Fibroblast of upper back skin (primary cell): ENCODE measurements at regions not wholly inside any gene's neighbourhood (a gene's known extent, or its start where the extent isn't known, plus 50 kb on each side); places are given as distances from the start of the nearest gene placed in this dataset.
A peak's percentile ranks its signal among the peaks of the same experiment; 100 is the strongest.

Experiments used
- DNase-seq: peaks from one replicate; pipeline ENCODE4 v3.0.0-alpha.2; 2013

GRCh38 chr4:176508780-176509331, 189.1 kb downstream of the SPCS3 start:
- DNase-seq = no peak

- DNase-seq = no peak
Observed at GRCh38 chr4:176525576-176525975, 205.8 kb downstream of the SPCS3 start.

GRCh38 chr4:176526704-176527103, 206.9 kb downstream of the SPCS3 start:
- DNase-seq = no peak

GRCh38 chr4:176529574-176529973, 209.8 kb downstream of the SPCS3 start:
- DNase-seq = no peak

- peak; percentile 53 for DNase-seq
Observed at GRCh38 chr4:176533159-176533558, 213.4 kb downstream of the SPCS3 start.

GRCh38 chr4:176534566-176534965, 214.8 kb downstream of the SPCS3 start:
- DNase-seq = peak; percentile 90

GRCh38 chr4:176538217-176538925, 218.6 kb downstream of the SPCS3 start:
- peak; percentile 90 for DNase-seq

GRCh38 chr4:176539091-176539784, 219.5 kb downstream of the SPCS3 start:
- DNase-seq = no peak

- no peak for DNase-seq
Observed at GRCh38 chr4:176539785-176540175, 220.0 kb downstream of the SPCS3 start.

- DNase-seq = no peak
Observed at GRCh38 chr4:176540814-176541213, 221.0 kb downstream of the SPCS3 start.

GRCh38 chr4:176545872-176546271, 226.1 kb downstream of the SPCS3 start:
- DNase-seq = no peak

- DNase-seq = peak; percentile 63
Observed at GRCh38 chr4:176546975-176547374, 227.2 kb downstream of the SPCS3 start.

- DNase-seq = peak; percentile 57
Observed at GRCh38 chr4:176548571-176548970, 228.8 kb downstream of the SPCS3 start.

GRCh38 chr4:176549161-176549865, 229.5 kb downstream of the SPCS3 start:
- no peak for DNase-seq

- no peak for DNase-seq
Observed at GRCh38 chr4:176558661-176559060, 234.1 kb downstream of the VEGFC start.

GRCh38 chr4:176561368-176561767, 231.4 kb downstream of the VEGFC start:
- DNase-seq = no peak

- peak; percentile 71 for DNase-seq
Observed at GRCh38 chr4:176563591-176563990, 229.1 kb downstream of the VEGFC start.

- DNase-seq = no peak
Observed at GRCh38 chr4:176565049-176565448, 227.7 kb downstream of the VEGFC start.

- no peak for DNase-seq
Observed at GRCh38 chr4:176566769-176567168, 226.0 kb downstream of the VEGFC start.

- DNase-seq = no peak
Observed at GRCh38 chr4:176568238-176568637, 224.5 kb downstream of the VEGFC start.

- no peak for DNase-seq
Observed at GRCh38 chr4:176569301-176569700, 223.4 kb downstream of the VEGFC start.

GRCh38 chr4:176571206-176571605, 221.5 kb downstream of the VEGFC start:
- DNase-seq = no peak

- DNase-seq = peak; percentile 22
Observed at GRCh38 chr4:176575141-176575730, 217.5 kb downstream of the VEGFC start.
